ENCODE measurements at regions not wholly inside any gene's neighbourhood (a gene's known extent, or its start where the extent isn't known, plus 50 kb on each side); places are given as distances from the start of the nearest gene placed in this dataset.

GRCh38 chr18:55078303-55078932 lies 119.2 kb upstream of the CCDC68 start:
- TF ChIP-seq EP300 (IDR thresholded peaks at IDR 0.05) (no peak), CTCF (IDR thresholded peaks at IDR 0.05) (no peak), POLR2A (IDR thresholded peaks at IDR 0.05) (no peak)

Measured in ovary (tissue), 3 donors.